HepG2 (cell line): ENCODE measurements at regions not wholly inside any gene's neighbourhood (a gene's known extent, or its start where the extent isn't known, plus 50 kb on each side); places are given as distances from the start of the nearest gene placed in this dataset.
"Not testable (repeated sequence)": the region's sequence is repeated elsewhere in the genome, so short reads cannot be mapped to it uniquely, and the experiment has no call there.

Experiments used
- ATAC-seq: fragments of 200-7000 bp; cut with Tn5 transposase; 3 replicates; pipeline ENCODE4 v1.9.1; 2020; ENCODE audit warnings: mild to moderate bottlenecking, moderate library complexity
- BruUV-seq: library from RNA; stranded (reverse); fragments of 400-500 nt; replicated peaks from 2 replicates; lab custom pipeline; 2021; lab: Mats Ljungman, UMichigan
- CTCF ChIA-PET: fragments of 300-600 bp; formaldehyde crosslinking; extraction: SDS; loops from one replicate; lab custom pipeline; 2021; ENCODE audit warnings: low total read pairs, inconsistent platforms, low intra/inter-chr PET ratio; lab: Yijun Ruan, JAX
- POLR2A ChIA-PET: fragments of 350-600 bp; sonication (Branson Sonifier 250); formaldehyde crosslinking; loops from one replicate; lab custom pipeline; 2020; ENCODE audit warnings: antibody characterized with exemption, inconsistent platforms; lab: Yijun Ruan, JAX
- DNase-seq: peaks from one replicate; pipeline ENCODE4 v3.0.0-alpha.2; 2015; ENCODE audit warnings: low spot score
- FAIRE-seq: peaks from 3 replicates; lab custom pipeline; 2011; peaks lifted over from hg19 to GRCh38; lab: Jason Lieb, UNC
- H2AFZ ChIP-seq: one replicate; pipeline ENCODE4 v1.6.1; 2011; ENCODE audit warnings: low read length, inconsistent platforms
- H3K27ac ChIP-seq: fragments of 300-600 bp; 3 replicates; pipeline ENCODE4 v1.8.0; 2011; ENCODE audit warnings: mixed run types, mild to moderate bottlenecking, mixed read lengths, low read length, inconsistent platforms; ENCODE audit not compliant: insufficient read depth; ENCODE audit errors: extremely low read length
- H3K27me3 ChIP-seq, 2 experiments: fragments of 200-600 bp in 1 of 2; 2 replicates in 1 of 2; 3 replicates in 1 of 2; pipeline versions ENCODE4 v1.6.0 to v1.8.0; 2011; ENCODE audit warnings: low read length in 2 of 2, mild to moderate bottlenecking in 2 of 2, moderate library complexity in 2 of 2, inconsistent platforms in 1 of 2; ENCODE audit not compliant: insufficient read depth in 2 of 2, control insufficient read depth in 1 of 2
- H3K36me3 ChIP-seq, 2 experiments: fragments of 200-600 bp in 1 of 2; replicated peaks in 1 of 2; 2 replicates in 1 of 2; 3 replicates in 1 of 2; pipeline versions ENCODE4 v1.5.1 to v1.8.0; 2011; ENCODE audit warnings: low read length in 2 of 2, inconsistent platforms in 1 of 2; ENCODE audit not compliant: insufficient read depth in 2 of 2, control insufficient read depth in 1 of 2
- H3K4me1 ChIP-seq: 2 replicates; pipeline ENCODE4 v1.5.1; 2012; ENCODE audit warnings: low read length, inconsistent platforms; ENCODE audit not compliant: insufficient read depth
- H3K4me2 ChIP-seq: 2 replicates; pipeline ENCODE4 v1.6.0; 2011; ENCODE audit warnings: low read depth, low read length, inconsistent platforms
- H3K4me3 ChIP-seq, 3 experiments: fragments of 200-600 bp in 1 of 3; sonication (generic), shearing (Covaris generic) in 1 of 3; replicated peaks in 1 of 3; 2 replicates each; pipeline ENCODE4 v1.5.1; 2011 to 2016; ENCODE audit warnings: low read length in 3 of 3, inconsistent platforms in 2 of 3, low read depth in 2 of 3, mild to moderate bottlenecking in 2 of 3, control low read depth in 1 of 3, mixed read lengths in 1 of 3; ENCODE audit not compliant: insufficient read depth in 1 of 3
- H3K79me2 ChIP-seq: one replicate; pipeline ENCODE4 v1.6.1; 2011; ENCODE audit warnings: low read length, inconsistent platforms; ENCODE audit not compliant: insufficient read depth
- H3K9ac ChIP-seq: 2 replicates; pipeline ENCODE4 v1.6.0; 2011; ENCODE audit warnings: mild to moderate bottlenecking, low read depth, low read length, inconsistent platforms; ENCODE audit not compliant: insufficient read depth
- H3K9me3 ChIP-seq: 2 replicates; pipeline ENCODE4 v1.5.1; 2012; ENCODE audit warnings: mild to moderate bottlenecking, low read length
- H4K20me1 ChIP-seq: 2 replicates; pipeline ENCODE4 v1.6.0; 2011; ENCODE audit warnings: inconsistent platforms, mild to moderate bottlenecking, low read length, moderate library complexity; ENCODE audit not compliant: insufficient read depth
- BCL6 ChIP-seq: IDR thresholded peaks from 2 replicates; pipeline ENCODE4 v1.6.1; 2016; ENCODE audit warnings: missing genetic modification reagents, missing compliant biosample characterization
- CBFB ChIP-seq: sonication (generic); formaldehyde crosslinking; IDR thresholded peaks from 2 replicates; pipeline ENCODE4 v1.4.0; 2020; ENCODE audit warnings: missing genetic modification reagents
- EHMT2 ChIP-seq: fragments of 200-600 bp; sonication (generic); IDR thresholded peaks from 2 replicates; pipeline ENCODE4 v1.7.0; 2017; ENCODE audit warnings: antibody characterized with exemption, low read depth, low read length, borderline replicate concordance
- SIX4 ChIP-seq: sonication (generic); formaldehyde crosslinking; IDR thresholded peaks from 2 replicates; pipeline ENCODE4 v1.4.0; 2020; ENCODE audit warnings: missing genetic modification reagents
- TCF7 ChIP-seq: sonication (generic); IDR thresholded peaks from 2 replicates; pipeline ENCODE4 v1.6.1; 2016; ENCODE audit warnings: antibody characterized with exemption, low read depth
- YEATS4 ChIP-seq: sonication (generic); formaldehyde crosslinking; IDR thresholded peaks from 2 replicates; pipeline ENCODE4 v1.4.0; 2020; ENCODE audit warnings: missing genetic modification reagents, borderline replicate concordance
- ZEB1 ChIP-seq: IDR thresholded peaks from 2 replicates; pipeline ENCODE4 v1.6.1; 2012; ENCODE audit warnings: mild to moderate bottlenecking, low read depth, inconsistent platforms; ENCODE audit not compliant: insufficient replicate concordance
- ZKSCAN5 ChIP-seq: sonication (generic); formaldehyde crosslinking; IDR thresholded peaks from 2 replicates; pipeline ENCODE4 v1.5.1; 2020; ENCODE audit warnings: mild to moderate bottlenecking, missing genetic modification reagents
- ZNF160 ChIP-seq: sonication (generic); formaldehyde crosslinking; IDR thresholded peaks from 2 replicates; pipeline ENCODE4 v1.8.0; 2022; ENCODE audit warnings: mild to moderate bottlenecking, inconsistent platforms, missing genetic modification reagents
- ZNF337 ChIP-seq: sonication (generic); formaldehyde crosslinking; IDR thresholded peaks from 2 replicates; pipeline ENCODE4 v1.5.1; 2020; ENCODE audit warnings: missing genetic modification reagents, low read depth, mild to moderate bottlenecking, borderline replicate concordance
- ZNF644 ChIP-seq: IDR thresholded peaks from 2 replicates; pipeline ENCODE4 v1.6.1; 2016; ENCODE audit warnings: low read depth
- ZNF761 ChIP-seq: sonication (generic); formaldehyde crosslinking; conservative IDR thresholded peaks from 2 replicates; pipeline ENCODE4 v1.4.0; 2020; ENCODE audit warnings: mild to moderate bottlenecking, missing genetic modification reagents
- WGBS: methylation state at CpG from one replicate; pipeline ENCODE4 v1.1.6; 2017; ENCODE audit warnings: low lambda C conversion rate; 5-methylcytosine and 5-hydroxymethylcytosine counted together
- in situ Hi-C: cut with HindIII; loops from 2 replicates; pipeline ENCODE4 v1.10.0; 2017; ENCODE audit warnings: low pct_unique_long_range_greater_than_20kb; ENCODE audit not compliant: extremely low pct_ligation_motif_present
- intact Hi-C: fragments of 100-400 bp; cut with micrococcal nuclease; formaldehyde crosslinking; loops from one replicate; pipeline ENCODE4 v1.10.0; 2022; ENCODE audit not compliant: unreplicated experiment
- TF ChIP-seq, protein P1 (sequence below): sonication (generic); formaldehyde crosslinking; IDR thresholded peaks from 2 replicates; pipeline ENCODE4 v1.8.0; 2022; ENCODE audit warnings: mild to moderate bottlenecking, missing genetic modification reagents, moderate library complexity
- TF ChIP-seq, protein P2 (sequence below): sonication (generic); formaldehyde crosslinking; IDR thresholded peaks from 2 replicates; pipeline ENCODE4 v1.4.0; 2020; ENCODE audit warnings: mild to moderate bottlenecking, missing genetic modification reagents

DNA sequence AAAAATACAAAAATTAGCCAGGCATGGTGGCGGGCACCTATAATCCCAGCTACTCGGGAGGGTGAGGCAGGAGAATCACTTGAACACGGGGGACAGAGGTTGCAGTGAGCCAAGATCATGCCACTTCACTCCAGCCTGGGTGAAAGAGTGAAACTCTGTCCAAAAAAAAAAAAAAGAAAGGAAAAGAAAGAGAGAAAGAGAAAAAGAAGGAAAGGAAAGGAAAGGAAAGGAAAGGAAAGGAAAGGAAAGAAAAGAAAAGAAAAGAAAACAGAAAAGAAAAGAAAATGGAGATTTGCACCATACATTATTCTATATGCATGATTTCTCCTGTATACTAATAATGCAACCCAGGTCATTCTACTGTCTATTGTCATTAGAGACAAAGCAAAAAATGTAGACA is 421.5 kb downstream of the PCDH19 start:
- H3K9ac ChIP-seq, ATAC-seq, intact Hi-C loops, H4K20me1 ChIP-seq, H3K79me2 ChIP-seq, H3K27me3 ChIP-seq, H3K9me3 ChIP-seq, H3K27ac ChIP-seq, H3K36me3 ChIP-seq, BruUV-seq, in situ Hi-C loops, CTCF ChIA-PET, POLR2A ChIA-PET, H3K4me3 ChIP-seq, H3K4me2 ChIP-seq, H3K4me1 ChIP-seq, DNase-seq, FAIRE-seq, H2AFZ ChIP-seq: not testable (repeated sequence)
- 4% methylated on average over 3 of the region's 3 CpGs for WGBS

DNA sequence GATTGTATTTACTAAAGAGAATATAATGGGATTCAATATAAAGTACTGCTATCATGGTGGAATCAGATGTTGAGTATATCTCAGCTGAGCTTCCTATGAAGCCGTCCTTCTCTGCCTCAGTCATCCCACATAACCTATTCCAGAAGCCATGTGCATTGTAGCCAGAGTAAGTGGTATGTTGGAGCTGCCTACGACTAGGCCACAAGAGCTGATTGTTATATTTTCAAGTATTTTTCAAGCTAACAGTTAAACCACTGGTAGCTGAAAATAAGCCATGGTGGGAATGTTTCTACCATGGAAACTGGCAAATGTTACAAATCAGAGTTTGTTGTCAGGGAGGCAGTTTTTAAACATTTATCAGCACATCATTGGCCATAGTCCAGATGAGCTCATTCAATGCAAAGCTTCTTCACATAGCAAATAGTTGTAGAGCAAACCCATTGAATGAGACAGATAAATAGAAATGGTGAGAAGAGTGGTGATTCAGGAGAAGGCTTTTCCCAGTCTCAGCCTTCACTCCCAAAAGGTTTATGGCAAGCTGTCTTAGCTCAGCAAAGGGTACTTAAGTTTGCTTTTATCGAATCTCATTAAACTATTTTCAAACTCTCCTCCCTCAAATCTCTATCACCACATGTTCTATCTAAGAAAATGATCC is 436.4 kb downstream of the PCDH19 start:
- Histone ChIP-seq H3K79me2 (no peaks in the 10 kb centered on the region), H3K9me3 (no peaks in the 10 kb centered on the region), H3K27me3 (no peaks in the 10 kb centered on the region), H3K27ac (no peak overlapping the region), H3K4me3 (no peak overlapping the region), H3K9ac (no peak overlapping the region), H3K4me1 (no peaks in the 10 kb centered on the region), H2AFZ (no peak overlapping the region), H3K4me2 (no peak overlapping the region), H4K20me1 (no peaks in the 10 kb centered on the region), H3K36me3 (no peaks in the 10 kb centered on the region)
- BruUV-seq, result no TSS peak
- 0% methylated on average over 2 of the region's 3 CpGs for WGBS
- intact Hi-C loops (no loop called here), in situ Hi-C loops (no loop called here)
- no peak for ATAC-seq
- ChIA-PET POLR2A (no interaction called here), CTCF (no interaction called here)
- DNase-seq, result no peak
- FAIRE-seq, result no peak
- TF ChIP-seq, protein P1, sequence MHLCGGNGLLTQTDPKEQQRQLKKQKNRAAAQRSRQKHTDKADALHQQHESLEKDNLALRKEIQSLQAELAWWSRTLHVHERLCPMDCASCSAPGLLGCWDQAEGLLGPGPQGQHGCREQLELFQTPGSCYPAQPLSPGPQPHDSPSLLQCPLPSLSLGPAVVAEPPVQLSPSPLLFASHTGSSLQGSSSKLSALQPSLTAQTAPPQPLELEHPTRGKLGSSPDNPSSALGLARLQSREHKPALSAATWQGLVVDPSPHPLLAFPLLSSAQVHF (CRISPR knock-in tag), result no peak
- TF ChIP-seq ZNF337 (CRISPR knock-in tag) (no peak), ZNF761 (no peak), YEATS4 (CRISPR knock-in tag) (no peak), EHMT2 (no peak), CBFB (CRISPR knock-in tag) (no peak), ZNF160 (CRISPR knock-in tag) (no peak), ZNF644 (CRISPR knock-in tag) (no peak), SIX4 (CRISPR knock-in tag) (no peak), TCF7 (no peak), ZKSCAN5 (CRISPR knock-in tag) (no peak), BCL6 (CRISPR knock-in tag) (no peak), ZEB1 (no peak)
- TF ChIP-seq, protein P2, sequence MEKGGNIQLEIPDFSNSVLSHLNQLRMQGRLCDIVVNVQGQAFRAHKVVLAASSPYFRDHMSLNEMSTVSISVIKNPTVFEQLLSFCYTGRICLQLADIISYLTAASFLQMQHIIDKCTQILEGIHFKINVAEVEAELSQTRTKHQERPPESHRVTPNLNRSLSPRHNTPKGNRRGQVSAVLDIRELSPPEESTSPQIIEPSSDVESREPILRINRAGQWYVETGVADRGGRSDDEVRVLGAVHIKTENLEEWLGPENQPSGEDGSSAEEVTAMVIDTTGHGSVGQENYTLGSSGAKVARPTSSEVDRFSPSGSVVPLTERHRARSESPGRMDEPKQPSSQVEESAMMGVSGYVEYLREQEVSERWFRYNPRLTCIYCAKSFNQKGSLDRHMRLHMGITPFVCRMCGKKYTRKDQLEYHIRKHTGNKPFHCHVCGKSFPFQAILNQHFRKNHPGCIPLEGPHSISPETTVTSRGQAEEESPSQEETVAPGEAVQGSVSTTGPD (CRISPR knock-in tag), result no peak
